CD14-positive monocyte (primary cell): ENCODE measurements at regions not wholly inside any gene's neighbourhood (a gene's known extent, or its start where the extent isn't known, plus 50 kb on each side); places are given as distances from the start of the nearest gene placed in this dataset.
A peak's percentile ranks its signal among the peaks of the same experiment; 100 is the strongest.

Experiments
- DNase-seq, 3 donors: peaks; one replicate each; pipeline ENCODE4 v3.0.0-alpha.2; 2011 to 2022
- H2AFZ ChIP-seq: 2 replicates; pipeline ENCODE4 v1.6.0; 2012; ENCODE audit warnings: mild to moderate bottlenecking, low read depth, low read length, inconsistent platforms; ENCODE audit not compliant: insufficient read depth, poor library complexity, severe bottlenecking
- H3K27ac ChIP-seq, 2 donors: 1 replicate in 1 of 2; 2 replicates in 1 of 2; pipeline ENCODE4 v1.5.1; 2012 to 2013; ENCODE audit warnings: low read length in 2 of 2, control low read depth in 1 of 2, inconsistent platforms in 1 of 2, low read depth in 1 of 2, mild to moderate bottlenecking in 1 of 2
- H3K27me3 ChIP-seq, 2 donors: one replicate each; pipeline versions ENCODE4 v1.6.0 to v1.6.1; 2011 to 2013; ENCODE audit warnings: low read length in 2 of 2; ENCODE audit not compliant: control insufficient read depth in 2 of 2, insufficient read depth in 2 of 2
- H3K36me3 ChIP-seq, 2 donors: replicated peaks in 1 of 2; 1 replicate in 1 of 2; 2 replicates in 1 of 2; pipeline versions ENCODE4 v1.5.1 to v1.6.1; 2012 to 2013; ENCODE audit warnings: low read length in 2 of 2, control low read depth in 1 of 2, inconsistent platforms in 1 of 2, mild to moderate bottlenecking in 1 of 2; ENCODE audit not compliant: insufficient read depth in 2 of 2, control insufficient read depth in 1 of 2
- H3K4me1 ChIP-seq, 2 donors: 1 replicate in 1 of 2; 2 replicates in 1 of 2; pipeline versions ENCODE4 v1.5.1 to v1.6.1; 2012 to 2013; ENCODE audit warnings: low read length in 2 of 2, control low read depth in 1 of 2, inconsistent platforms in 1 of 2, mild to moderate bottlenecking in 1 of 2, moderate library complexity in 1 of 2; ENCODE audit not compliant: insufficient read depth in 2 of 2, control insufficient read depth in 1 of 2
- H3K4me2 ChIP-seq: replicated peaks from 2 replicates; pipeline ENCODE3; 2012; ENCODE audit warnings: low read length, moderate library complexity, mild to moderate bottlenecking; ENCODE audit not compliant: poor library complexity, severe bottlenecking; ENCODE audit errors: extremely low read depth
- H3K4me3 ChIP-seq, 3 experiments: fragments of 200-600 bp in 1 of 3; sonication (generic) in 1 of 3; replicated peaks in 1 of 3; 1 replicate in 2 of 3; 2 replicates in 1 of 3; pipeline ENCODE4 v1.5.1; 2011 to 2013; ENCODE audit warnings: low read length in 3 of 3, mild to moderate bottlenecking in 3 of 3, control low read depth in 2 of 3, low read depth in 2 of 3, inconsistent platforms in 1 of 3, moderate library complexity in 1 of 3
- H3K79me2 ChIP-seq: 2 replicates; pipeline ENCODE4 v1.6.0; 2012; ENCODE audit warnings: mild to moderate bottlenecking, control low read depth, inconsistent platforms, low read length, moderate library complexity; ENCODE audit not compliant: insufficient read depth
- H3K9ac ChIP-seq: 2 replicates; pipeline ENCODE4 v1.6.0; 2017; ENCODE audit warnings: low read length, mild to moderate bottlenecking; ENCODE audit not compliant: insufficient read depth, poor library complexity, severe bottlenecking
- H3K9me3 ChIP-seq, 2 donors: replicated peaks in 1 of 2; 1 replicate in 1 of 2; 2 replicates in 1 of 2; pipeline versions ENCODE4 v1.5.1 to v1.6.1; 2012 to 2013; ENCODE audit warnings: low read length in 2 of 2, control low read depth in 1 of 2; ENCODE audit not compliant: control insufficient read depth in 1 of 2, insufficient read depth in 1 of 2
- H4K20me1 ChIP-seq: 2 replicates; pipeline ENCODE4 v1.6.0; 2012; ENCODE audit warnings: mild to moderate bottlenecking, low read length, control low read depth, moderate library complexity; ENCODE audit not compliant: insufficient read depth
- H3K27ac Mint-ChIP-seq, 7 donors: one replicate each; pipeline ENCODE4 v1.8.0; 2020; ENCODE audit warnings: mild to moderate bottlenecking in 7 of 7, mixed read lengths in 7 of 7, moderate library complexity in 6 of 7, inconsistent platforms in 2 of 7
- H3K27me3 Mint-ChIP-seq, 3 donors: one replicate each; pipeline ENCODE4 v1.8.0; 2021 to 2022; ENCODE audit warnings: low read depth in 3 of 3, mild to moderate bottlenecking in 3 of 3, mixed read lengths in 3 of 3, moderate library complexity in 3 of 3, inconsistent platforms in 1 of 3
- H3K36me3 Mint-ChIP-seq, 2 donors: one replicate each; pipeline ENCODE4 v1.8.0; 2020; ENCODE audit warnings: mixed read lengths in 2 of 2, inconsistent platforms in 1 of 2, mild to moderate bottlenecking in 1 of 2
- H3K4me1 Mint-ChIP-seq: one replicate; pipeline ENCODE4 v1.8.0; 2020; ENCODE audit warnings: mild to moderate bottlenecking, mixed read lengths
- H3K4me3 Mint-ChIP-seq, 2 donors: one replicate each; pipeline ENCODE4 v1.8.0; 2020; ENCODE audit warnings: mild to moderate bottlenecking in 2 of 2, mixed read lengths in 2 of 2, moderate library complexity in 1 of 2
- H3K9me3 Mint-ChIP-seq, 7 donors: one replicate each; pipeline ENCODE4 v1.8.0; 2020 to 2022; ENCODE audit warnings: mixed read lengths in 7 of 7, mild to moderate bottlenecking in 6 of 7, moderate library complexity in 6 of 7, inconsistent platforms in 2 of 7
- CTCF ChIP-seq: fragments of 200-600 bp; IDR thresholded peaks from one replicate; pipeline ENCODE4 v1.8.0; 2022; ENCODE audit warnings: antibody characterized with exemption, mild to moderate bottlenecking
- WGBS: methylation state at CpG from one replicate; pipeline ENCODE4 v1.1.5; 2013; ENCODE audit warnings: missing lambda C conversion rate; ENCODE audit not compliant: insufficient coverage; 5-methylcytosine and 5-hydroxymethylcytosine counted together
- intact Hi-C, 2 donors: fragments of 100-400 bp; cut with micrococcal nuclease; formaldehyde crosslinking; loops; one replicate each; pipeline versions ENCODE4 v1.15.0 to v1.15.1; 2023

DNA sequence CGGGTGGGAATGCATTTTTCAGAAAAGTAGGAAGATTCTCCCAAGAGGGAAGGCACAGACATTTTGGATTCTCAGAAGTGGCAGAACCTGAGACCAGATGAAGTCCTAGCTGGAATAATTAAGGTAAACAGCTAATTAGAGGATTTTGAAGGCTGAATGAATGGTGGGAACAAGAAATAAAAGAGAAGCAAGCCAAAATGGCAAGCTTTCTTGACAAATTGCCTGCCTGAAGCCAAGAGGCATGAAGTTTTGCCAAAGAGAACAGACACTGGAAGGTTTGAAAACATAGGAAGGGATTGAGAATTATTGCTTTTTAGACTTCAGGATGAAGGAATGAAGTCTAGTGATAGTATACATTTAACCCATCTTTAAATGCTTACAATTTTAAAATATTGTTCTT lies 115.0 kb upstream of the SEM1 start:
- DNase-seq: no peak
- Histone ChIP-seq H4K20me1 (no peaks in the 10 kb centered on the region), H3K36me3 (no peaks in the 10 kb centered on the region), H3K27ac (no peak overlapping the region), H2AFZ (no peak overlapping the region), H3K4me1 (no peaks in the 10 kb centered on the region), H3K4me3 (no peak overlapping the region), H3K4me2 (no peak overlapping the region), H3K9ac (no peak overlapping the region), H3K79me2 (no peaks in the 10 kb centered on the region), H3K9me3 (no peaks in the 10 kb centered on the region), H3K27me3 (no peaks in the 10 kb centered on the region)
- Mint-ChIP-seq H3K4me1 (no peaks in the 10 kb centered on the region), H3K27ac (peak overlapping the region in 1 of 7 donors; percentile 25), H3K4me3 (no peak overlapping the region), H3K27me3 (peaks cover 0 to 4% (median 2%) of the 10 kb centered on the region in 3 donors), H3K9me3 (peaks cover 0 to 6% (median 2%) of the 10 kb centered on the region in 7 donors), H3K36me3 (no peaks in the 10 kb centered on the region)
- intact Hi-C loops: no loop called here
- TF ChIP-seq CTCF: no peak
- 60% methylated on average over 1 of the region's 1 CpG for WGBS

GRCh38 chr7:96825285-96825684 lies 115.6 kb upstream of the SEM1 start:
- no peak overlapping the region for H3K9ac ChIP-seq
- H3K4me2 ChIP-seq: no peak overlapping the region
- H3K9me3 Mint-ChIP-seq: peaks cover 0 to 8% (median 2%) of the 10 kb centered on the region in 7 donors
- H3K4me1 Mint-ChIP-seq: no peaks in the 10 kb centered on the region
- DNase-seq: no peak
- no peaks in the 10 kb centered on the region for H3K36me3 Mint-ChIP-seq
- H3K27me3 ChIP-seq: no peaks in the 10 kb centered on the region
- H4K20me1 ChIP-seq: no peaks in the 10 kb centered on the region
- peaks cover 0 to 3% (median 2%) of the 10 kb centered on the region in 3 donors for H3K27me3 Mint-ChIP-seq
- WGBS: no CpG with 5 or more reads among the region's 2 CpGs
- H3K36me3 ChIP-seq: no peaks in the 10 kb centered on the region
- H3K27ac ChIP-seq: no peak overlapping the region
- no peaks in the 10 kb centered on the region for H3K4me1 ChIP-seq
- no peaks in the 10 kb centered on the region for H3K79me2 ChIP-seq
- no peak overlapping the region for H3K27ac Mint-ChIP-seq
- H2AFZ ChIP-seq: no peak overlapping the region
- H3K9me3 ChIP-seq: no peaks in the 10 kb centered on the region
- no peak overlapping the region for H3K4me3 ChIP-seq
- TF ChIP-seq CTCF: no peak
- H3K4me3 Mint-ChIP-seq: no peak overlapping the region
- intact Hi-C loops: no loop called here
